Stimulated activated CD4-positive, alpha-beta T cell treated with anti-CD3 and anti-CD28 coated beads, Interleukin-1b, Interleukin-23, amount 100 ng/mL, for 24 hours (primary cell): ENCODE measurements at regions not wholly inside any gene's neighbourhood (a gene's known extent, or its start where the extent isn't known, plus 50 kb on each side); places are given as distances from the start of the nearest gene placed in this dataset.
"Not testable (repeated sequence)": the region's sequence is repeated elsewhere in the genome, so short reads cannot be mapped to it uniquely, and the experiment has no call there.

Experiments used
- DNase-seq, 4 experiments: peaks; one replicate each; pipeline ENCODE4 v3.0.0-alpha.2; 2020; ENCODE audit warnings: low read depth in 4 of 4, low spot score in 1 of 4

DNA sequence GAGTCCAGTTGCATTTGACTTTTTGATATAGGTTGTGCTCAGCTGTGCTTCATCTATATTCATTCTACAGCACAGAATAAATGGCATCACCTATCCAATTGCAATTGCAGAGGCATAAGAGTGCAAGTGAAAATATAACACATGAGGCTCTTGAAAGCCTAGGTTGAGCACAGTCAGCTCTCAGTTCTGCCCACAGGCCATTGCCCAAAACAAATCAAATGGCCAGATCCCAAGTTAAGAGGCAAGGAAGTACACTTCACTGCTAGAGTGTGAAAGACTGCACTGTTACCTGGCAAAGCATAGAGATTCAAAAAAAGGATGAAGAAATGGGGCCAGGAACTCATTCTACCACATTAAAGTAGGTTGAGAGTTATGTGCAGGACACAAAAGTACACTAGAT lies 305.5 kb upstream of the SEMA6A start:
- no peak for DNase-seq

GRCh38 chr5:116876240-116876840 lies 301.7 kb upstream of the SEMA6A start:
- no peak for DNase-seq

GRCh38 chr5:116872986-116873385 lies 298.4 kb upstream of the SEMA6A start:
- no peak for DNase-seq

DNA sequence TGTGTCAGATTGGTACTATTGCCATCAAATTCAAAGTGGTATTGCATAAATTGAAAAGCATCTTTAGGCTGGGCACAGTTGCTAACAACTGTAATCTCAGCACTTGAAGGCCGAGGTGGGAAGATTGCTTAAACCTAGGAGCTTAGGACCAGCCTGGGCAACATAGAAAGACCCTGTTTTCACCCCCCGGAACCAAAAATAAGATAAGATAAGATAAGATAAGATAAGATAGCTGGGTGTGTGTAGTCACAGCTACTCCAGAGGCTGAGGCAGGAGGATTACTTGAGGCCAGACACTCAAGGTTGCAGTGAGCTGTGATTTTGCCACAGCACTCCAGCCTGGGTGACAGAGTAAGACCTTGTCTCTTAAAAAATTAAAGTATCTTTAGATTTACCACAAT lies 297.9 kb upstream of the SEMA6A start:
- no peak for DNase-seq

- DNase-seq, result not testable (repeated sequence)
Measured at GRCh38 chr5:116867825-116868224, 293.2 kb upstream of the SEMA6A start.

DNA sequence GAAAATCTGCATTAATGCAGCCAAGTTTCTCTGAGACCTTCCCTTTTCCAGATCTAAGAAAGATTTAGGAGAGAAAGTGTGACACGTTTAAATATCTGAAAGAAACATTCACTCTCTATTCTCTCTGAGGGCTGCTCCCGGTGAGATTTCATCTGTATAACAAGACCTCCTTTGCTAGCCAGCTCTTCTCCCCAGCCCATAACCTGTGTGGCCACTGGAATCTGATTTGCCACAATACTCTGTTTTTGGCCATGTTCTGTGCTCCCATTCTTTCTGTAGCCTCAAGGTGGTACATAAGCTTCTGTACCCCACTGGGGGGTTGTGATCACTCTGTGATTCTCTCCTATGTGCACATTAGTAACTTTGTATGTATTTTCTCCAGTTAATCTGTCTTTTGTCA lies 291.0 kb upstream of the SEMA6A start:
- no peak for DNase-seq

DNA sequence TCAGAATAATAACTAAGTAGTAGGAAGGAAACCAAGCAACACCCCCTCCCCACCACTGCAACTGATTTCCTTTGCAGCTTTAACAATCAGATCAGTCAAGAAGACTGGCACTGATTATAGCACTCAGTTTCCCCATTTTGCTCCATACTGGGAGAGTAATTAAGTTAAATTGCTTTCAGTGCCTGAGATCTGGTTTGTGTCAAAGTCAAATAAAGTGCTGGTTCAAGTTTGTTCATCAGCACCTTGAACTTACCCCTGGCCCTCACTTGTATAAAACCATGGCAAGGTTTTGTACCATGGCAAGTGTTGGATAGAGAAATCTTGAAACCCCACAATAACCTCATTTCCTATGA lies 290.2 kb upstream of the SEMA6A start:
- no peak for DNase-seq

- no peak for DNase-seq
Measured at GRCh38 chr5:116864157-116864837, 289.7 kb upstream of the SEMA6A start.

DNA sequence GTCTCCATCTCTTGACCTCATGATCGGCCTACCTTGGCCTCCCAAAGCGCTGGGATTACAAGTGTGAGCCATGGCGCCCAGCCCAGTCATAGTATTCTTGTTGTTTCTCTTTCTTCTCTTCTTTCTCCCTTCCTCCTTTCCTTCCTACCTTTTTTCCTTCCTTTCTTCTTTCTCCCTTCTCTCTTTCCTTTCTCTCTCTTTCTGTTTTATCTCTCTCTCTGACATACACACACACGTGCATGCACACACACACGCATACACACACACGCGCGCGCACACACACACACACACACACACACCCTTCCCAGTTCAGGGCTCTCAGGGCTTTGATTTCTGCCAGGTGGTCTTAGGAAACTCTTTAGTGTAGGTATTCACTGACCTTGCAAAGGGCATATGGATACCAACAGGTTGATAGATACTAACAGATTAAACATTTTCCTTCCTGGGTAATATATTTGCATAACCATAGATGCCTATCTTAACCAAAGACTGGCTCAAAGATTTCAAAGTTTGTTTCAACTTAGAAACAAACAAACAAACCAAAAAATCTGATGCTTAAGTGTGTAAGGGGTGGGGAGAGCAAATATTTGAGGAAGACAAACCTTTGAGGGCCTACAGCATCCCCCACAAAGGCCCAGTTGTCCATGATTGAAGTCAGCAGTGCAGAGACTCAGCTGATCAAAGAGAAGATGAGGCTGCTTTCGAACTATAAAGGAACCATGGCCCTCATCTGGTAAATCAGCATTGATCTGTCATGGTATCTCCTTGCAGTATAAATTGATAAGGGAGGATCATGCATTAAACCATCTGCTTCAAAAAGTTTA lies 288.2 kb upstream of the SEMA6A start:
- no peak for DNase-seq

DNA sequence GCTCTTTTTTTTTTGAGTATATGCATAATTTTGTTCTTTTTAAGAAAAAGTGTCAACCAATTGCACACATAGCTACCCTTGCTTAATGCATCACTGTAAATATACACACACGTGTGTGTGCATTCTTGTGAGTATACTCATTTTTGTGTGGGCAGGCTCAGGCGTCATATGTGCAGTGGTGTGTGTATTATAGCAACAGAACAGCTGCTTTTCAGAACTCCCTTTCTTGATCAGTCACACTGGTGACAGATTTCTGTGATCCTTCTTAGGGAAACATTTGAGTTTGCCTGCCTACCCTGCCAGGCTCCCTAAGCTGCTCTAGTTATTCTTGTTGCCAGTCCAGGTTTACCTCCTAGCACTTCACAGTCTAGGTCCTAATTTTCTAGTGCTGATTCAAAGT lies 287.0 kb upstream of the SEMA6A start:
- DNase-seq, result no peak

- no peak for DNase-seq
Measured at GRCh38 chr5:116861097-116861496, 286.5 kb upstream of the SEMA6A start.

DNA sequence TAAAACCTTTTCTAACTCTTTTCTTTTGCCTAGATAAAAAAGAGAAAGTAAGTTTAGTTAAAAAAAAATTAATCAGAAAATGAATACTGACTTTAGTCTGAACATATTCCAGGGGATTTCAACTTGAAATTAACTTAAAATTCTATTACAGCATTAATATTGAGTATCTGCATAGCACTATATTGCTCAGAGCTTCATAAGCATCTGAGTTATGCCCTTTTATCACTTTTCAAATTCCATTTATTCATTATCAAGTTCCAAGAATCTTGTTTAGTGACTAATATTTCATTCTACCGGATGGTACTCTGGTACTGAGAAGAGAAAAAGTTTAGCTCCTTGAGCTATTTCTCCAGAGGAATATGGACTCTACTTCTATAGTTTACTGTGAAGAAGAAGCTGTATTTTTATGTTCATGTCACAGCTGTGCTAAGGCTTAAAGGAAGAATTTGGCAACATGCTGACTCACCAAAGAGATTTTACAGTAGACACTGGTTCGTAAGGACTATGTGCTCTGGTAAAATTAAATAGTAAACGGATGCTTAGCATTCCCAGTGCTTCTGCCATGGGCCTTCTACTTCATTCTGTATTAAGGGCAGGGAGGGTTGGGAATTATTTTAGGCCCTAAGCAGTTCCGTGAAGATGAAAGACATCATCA lies 285.2 kb upstream of the SEMA6A start:
- DNase-seq, result no peak

DNA sequence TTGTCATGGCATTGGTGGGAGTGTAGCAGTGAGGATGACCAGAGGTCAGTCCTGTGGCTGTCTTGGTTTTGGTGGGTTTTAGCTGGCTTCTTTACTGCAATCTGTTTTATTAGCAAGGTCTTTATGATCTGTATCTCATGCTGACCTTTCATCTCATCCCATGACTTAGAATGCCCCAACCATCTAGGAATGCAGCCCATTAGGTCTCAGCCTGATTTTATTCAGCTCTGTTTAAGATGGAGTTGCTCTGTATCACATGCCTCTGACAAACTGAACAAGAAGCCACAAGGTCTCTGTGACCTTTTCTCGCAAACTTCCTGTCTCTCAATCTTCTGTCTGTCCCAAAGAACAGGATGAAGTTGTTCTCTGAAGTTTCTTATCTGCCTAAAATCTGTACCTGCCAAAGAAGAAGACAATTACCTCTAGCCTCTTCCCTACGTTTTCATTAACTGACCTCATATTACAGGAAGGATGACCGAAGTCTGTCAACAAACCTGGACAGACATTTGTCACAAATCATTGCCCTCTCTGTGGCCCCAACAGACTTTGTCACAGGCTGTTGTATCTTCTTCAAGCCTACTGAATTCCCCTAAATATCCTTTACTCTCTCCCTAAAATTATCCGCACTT lies 284.2 kb upstream of the SEMA6A start:
- DNase-seq, result no peak

- DNase-seq, result not testable (repeated sequence)
Measured at GRCh38 chr5:116858020-116858419, 283.4 kb upstream of the SEMA6A start.

DNA sequence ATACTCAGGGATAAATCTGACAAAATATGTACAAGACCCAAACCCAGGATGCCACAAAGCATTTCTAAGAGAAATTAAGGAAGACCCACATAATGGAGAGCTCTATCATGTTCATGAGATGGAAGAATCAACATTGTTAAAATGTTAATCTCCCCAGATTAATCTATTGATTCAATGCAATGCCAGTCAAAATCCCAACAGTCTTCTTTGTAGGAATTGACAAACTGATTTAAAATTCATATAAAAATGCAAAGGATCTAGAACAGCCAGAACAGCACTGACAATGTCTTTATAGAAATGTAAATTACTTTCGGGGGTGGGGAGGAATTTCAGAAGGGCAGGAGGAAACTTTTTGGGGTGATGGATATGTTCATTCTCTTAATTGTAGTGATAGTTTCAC lies 281.6 kb upstream of the SEMA6A start:
- no peak for DNase-seq

DNA sequence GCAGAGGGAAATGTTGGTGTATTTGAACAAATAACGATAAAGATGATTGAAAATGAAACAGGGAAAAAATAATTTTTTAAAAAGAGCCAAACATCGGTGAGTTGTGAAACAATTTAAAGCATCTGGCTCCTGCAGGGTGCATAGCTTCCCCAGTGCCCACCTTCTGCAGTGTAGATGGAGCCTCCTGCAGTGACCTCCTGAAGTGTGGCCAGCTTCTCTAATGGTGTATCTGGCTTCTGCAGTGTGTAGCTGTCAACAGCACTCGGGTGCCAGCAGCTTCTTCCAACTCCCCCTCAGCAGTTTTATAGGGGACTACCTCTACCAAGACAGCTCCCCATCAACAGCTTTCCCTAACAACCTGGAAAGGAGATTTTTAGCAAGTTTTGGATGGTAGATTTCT lies 279.4 kb upstream of the SEMA6A start:
- DNase-seq, result no peak

DNA sequence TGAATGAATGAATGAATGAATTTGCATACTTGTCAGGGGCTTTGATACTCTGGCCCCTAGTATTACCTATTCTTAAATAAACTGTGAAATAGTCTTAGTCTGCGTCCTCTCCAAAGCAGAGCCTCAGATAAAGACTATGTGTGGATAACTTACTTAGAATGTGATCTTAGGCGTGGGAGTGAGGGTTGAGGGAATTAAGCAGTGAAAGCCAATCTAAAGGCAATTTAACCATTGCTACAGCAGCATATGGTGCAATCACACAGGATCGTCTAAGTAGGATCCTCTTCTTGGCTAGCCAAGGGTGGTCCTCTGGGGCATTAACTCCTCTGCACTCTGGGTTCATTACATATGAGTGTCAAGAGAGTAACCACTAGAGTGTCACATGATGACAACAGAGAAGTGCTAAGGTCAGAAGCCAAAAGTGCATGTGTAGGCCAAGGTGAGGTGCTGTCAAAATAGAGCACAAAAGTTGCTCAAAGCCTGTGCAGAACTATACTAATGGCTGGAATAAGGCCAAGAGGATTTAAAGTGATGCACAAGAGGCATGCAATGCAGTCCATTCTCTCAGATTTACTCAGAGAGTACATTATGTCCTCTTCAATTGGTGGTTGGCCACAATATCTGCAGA lies 274.4 kb upstream of the SEMA6A start:
- DNase-seq, result no peak

GRCh38 chr5:116847960-116848359 lies 273.3 kb upstream of the SEMA6A start:
- DNase-seq, result no peak

- no peak for DNase-seq
Measured at GRCh38 chr5:116844015-116844414, 269.4 kb upstream of the SEMA6A start.

- DNase-seq, result no peak
Measured at GRCh38 chr5:116842514-116842961, 267.9 kb upstream of the SEMA6A start.

- DNase-seq, result no peak
Measured at GRCh38 chr5:116841734-116842133, 267.1 kb upstream of the SEMA6A start.
